Activated T-cell treated with anti-CD3 and anti-CD28 coated beads, Interleukin-2, amount 50 U/mL, for 72 hours (primary cell): ENCODE measurements at regions not wholly inside any gene's neighbourhood (a gene's known extent, or its start where the extent isn't known, plus 50 kb on each side); places are given as distances from the start of the nearest gene placed in this dataset.

Source experiments
- ATAC-seq, 2 donors: fragments of 150-1000 bp; cut with Tn5 transposase; replicated peaks in 1 of 2; 2 replicates each; pipeline ENCODE4 v1.10.0; 2021; ENCODE audit warnings: moderate library complexity in 2 of 2, mild to moderate bottlenecking in 1 of 2
- DNase-seq, 2 donors: peaks; one replicate each; pipeline ENCODE4 v3.0.0; 2021 to 2022; ENCODE audit warnings: mixed read lengths in 1 of 2
- H3K27ac Mint-ChIP-seq: one replicate; pipeline ENCODE4 v1.8.0; 2022; ENCODE audit warnings: mild to moderate bottlenecking, moderate library complexity, mixed read lengths
- H3K27me3 Mint-ChIP-seq: one replicate; pipeline ENCODE4 v1.8.0; 2022; ENCODE audit warnings: low read depth, mixed read lengths
- H3K36me3 Mint-ChIP-seq, 2 donors: one replicate each; pipeline ENCODE4 v1.8.0; 2022; ENCODE audit warnings: mixed read lengths in 2 of 2, mild to moderate bottlenecking in 1 of 2; ENCODE audit not compliant: insufficient read depth in 2 of 2
- H3K4me1 Mint-ChIP-seq: one replicate; pipeline ENCODE4 v1.8.0; 2022; ENCODE audit warnings: low read depth, mixed read lengths
- H3K4me3 Mint-ChIP-seq, 2 donors: one replicate each; pipeline ENCODE4 v1.8.0; 2022; ENCODE audit warnings: mild to moderate bottlenecking in 2 of 2, mixed read lengths in 2 of 2, moderate library complexity in 2 of 2
- H3K9me3 Mint-ChIP-seq, 2 donors: one replicate each; pipeline ENCODE4 v1.8.0; 2022; ENCODE audit warnings: mixed read lengths in 2 of 2

- H3K4me1 Mint-ChIP-seq, result peaks cover 12% of the 10 kb centered on the region
- no peak overlapping the region for H3K4me3 Mint-ChIP-seq
- no peaks in the 10 kb centered on the region for H3K36me3 Mint-ChIP-seq
- no peaks in the 10 kb centered on the region for H3K9me3 Mint-ChIP-seq
- peaks cover 21% of the 10 kb centered on the region for H3K27me3 Mint-ChIP-seq
- DNase-seq (no peak), ATAC-seq (no peak)
- no peak overlapping the region for H3K27ac Mint-ChIP-seq
Observed at GRCh38 chr5:82340799-82341198, 62.6 kb upstream of the RPS23 start.

GRCh38 chr5:82339792-82340191, 61.6 kb upstream of the RPS23 start:
- H3K9me3 Mint-ChIP-seq, result no peaks in the 10 kb centered on the region

GRCh38 chr5:82338771-82339373, 60.7 kb upstream of the RPS23 start:
- no peak for DNase-seq
- Mint-ChIP-seq H3K4me1 (peaks cover 12% of the 10 kb centered on the region), H3K36me3 (no peaks in the 10 kb centered on the region), H3K27ac (no peak overlapping the region), H3K27me3 (peaks cover 21% of the 10 kb centered on the region), H3K9me3 (no peaks in the 10 kb centered on the region), H3K4me3 (no peak overlapping the region)
- no peak for ATAC-seq

More at GRCh38 chr5:82339792-82340191, 61.6 kb upstream of the RPS23 start:
- ATAC-seq (no peak), DNase-seq (no peak)
- Mint-ChIP-seq H3K4me1 (peaks cover 12% of the 10 kb centered on the region), H3K27ac (no peak overlapping the region), H3K36me3 (no peaks in the 10 kb centered on the region), H3K4me3 (no peak overlapping the region), H3K27me3 (peaks cover 21% of the 10 kb centered on the region)

- ATAC-seq, result no peak
- no peaks in the 10 kb centered on the region for H3K9me3 Mint-ChIP-seq
- no peaks in the 10 kb centered on the region for H3K36me3 Mint-ChIP-seq
- peaks cover 12% of the 10 kb centered on the region for H3K4me1 Mint-ChIP-seq
- no peak overlapping the region for H3K4me3 Mint-ChIP-seq
- DNase-seq, result no peak
- no peak overlapping the region for H3K27ac Mint-ChIP-seq
- H3K27me3 Mint-ChIP-seq, result peaks cover 21% of the 10 kb centered on the region
Observed at GRCh38 chr5:82336959-82337351, 58.8 kb upstream of the RPS23 start.

GRCh38 chr5:82336226-82336958, 58.2 kb upstream of the RPS23 start:
- H3K4me3 Mint-ChIP-seq, result no peak overlapping the region
- peaks cover 15% of the 10 kb centered on the region for H3K27me3 Mint-ChIP-seq
- H3K36me3 Mint-ChIP-seq, result no peaks in the 10 kb centered on the region
- H3K27ac Mint-ChIP-seq, result no peak overlapping the region
- DNase-seq (no peak), ATAC-seq (no peak)
- H3K9me3 Mint-ChIP-seq, result no peaks in the 10 kb centered on the region
- H3K4me1 Mint-ChIP-seq, result peaks cover 6% of the 10 kb centered on the region

GRCh38 chr5:82335806-82336205, 57.7 kb upstream of the RPS23 start:
- ATAC-seq (no peak), DNase-seq (no peak)
- no peak overlapping the region for H3K27ac Mint-ChIP-seq
- no peaks in the 10 kb centered on the region for H3K9me3 Mint-ChIP-seq
- peaks cover under 1% of the 10 kb centered on the region for H3K4me1 Mint-ChIP-seq
- H3K36me3 Mint-ChIP-seq, result no peaks in the 10 kb centered on the region
- H3K27me3 Mint-ChIP-seq, result peaks cover 13% of the 10 kb centered on the region
- H3K4me3 Mint-ChIP-seq, result no peak overlapping the region

- Mint-ChIP-seq H3K27ac (no peak overlapping the region), H3K36me3 (no peaks in the 10 kb centered on the region), H3K9me3 (no peaks in the 10 kb centered on the region), H3K4me1 (no peaks in the 10 kb centered on the region), H3K4me3 (no peak overlapping the region), H3K27me3 (peaks cover 11% of the 10 kb centered on the region)
- ATAC-seq, result no peak
- DNase-seq, result no peak
Observed at GRCh38 chr5:82334856-82335255, 56.7 kb upstream of the RPS23 start.

- H3K27me3 Mint-ChIP-seq, result peaks cover 11% of the 10 kb centered on the region
- no peak overlapping the region for H3K27ac Mint-ChIP-seq
- ATAC-seq (no peak), DNase-seq (no peak)
- no peak overlapping the region for H3K4me3 Mint-ChIP-seq
- H3K4me1 Mint-ChIP-seq, result no peaks in the 10 kb centered on the region
- no peaks in the 10 kb centered on the region for H3K9me3 Mint-ChIP-seq
- H3K36me3 Mint-ChIP-seq, result no peaks in the 10 kb centered on the region
Observed at GRCh38 chr5:82334085-82334692, 56.0 kb upstream of the RPS23 start.

- Mint-ChIP-seq H3K36me3 (no peaks in the 10 kb centered on the region), H3K27me3 (peaks cover 11% of the 10 kb centered on the region), H3K9me3 (peaks cover 0 to 1% of the 10 kb centered on the region in 2 donors), H3K4me1 (no peaks in the 10 kb centered on the region), H3K27ac (no peak overlapping the region), H3K4me3 (no peak overlapping the region)
- DNase-seq, result no peak
- ATAC-seq, result no peak
Observed at GRCh38 chr5:82332886-82333615, 54.9 kb upstream of the RPS23 start.

GRCh38 chr5:82332064-82332855, 54.1 kb upstream of the RPS23 start:
- peaks cover 11% of the 10 kb centered on the region for H3K27me3 Mint-ChIP-seq
- no peaks in the 10 kb centered on the region for H3K36me3 Mint-ChIP-seq
- H3K27ac Mint-ChIP-seq, result no peak overlapping the region
- DNase-seq, result no peak
- no peak for ATAC-seq
- H3K9me3 Mint-ChIP-seq, result peaks cover 0 to 1% of the 10 kb centered on the region in 2 donors
- no peak overlapping the region for H3K4me3 Mint-ChIP-seq
- H3K4me1 Mint-ChIP-seq, result no peaks in the 10 kb centered on the region

- no peaks in the 10 kb centered on the region for H3K4me1 Mint-ChIP-seq
- DNase-seq, result no peak
- H3K4me3 Mint-ChIP-seq, result no peak overlapping the region
- H3K27me3 Mint-ChIP-seq, result peaks cover 11% of the 10 kb centered on the region
- H3K27ac Mint-ChIP-seq, result no peak overlapping the region
- no peak for ATAC-seq
- H3K9me3 Mint-ChIP-seq, result peaks cover 0 to 1% of the 10 kb centered on the region in 2 donors
- no peaks in the 10 kb centered on the region for H3K36me3 Mint-ChIP-seq
Observed at GRCh38 chr5:82331557-82331956, 53.4 kb upstream of the RPS23 start.

GRCh38 chr5:82330530-82331270, 52.5 kb upstream of the RPS23 start:
- H3K9me3 Mint-ChIP-seq, result peaks cover 0 to 1% of the 10 kb centered on the region in 2 donors
- H3K4me1 Mint-ChIP-seq, result no peaks in the 10 kb centered on the region
- ATAC-seq (no peak), DNase-seq (no peak)
- H3K4me3 Mint-ChIP-seq, result no peak overlapping the region
- H3K36me3 Mint-ChIP-seq, result no peaks in the 10 kb centered on the region
- peaks cover 17% of the 10 kb centered on the region for H3K27me3 Mint-ChIP-seq
- H3K27ac Mint-ChIP-seq, result no peak overlapping the region
